Stomach (tissue), 8 donors: ENCODE measurements at regions not wholly inside any gene's neighbourhood (a gene's known extent, or its start where the extent isn't known, plus 50 kb on each side); places are given as distances from the start of the nearest gene placed in this dataset.

ENCODE experiments used
- DNase-seq, 2 donors: peaks; one replicate each; pipeline versions ENCODE4 v3.0.0 to v3.0.0-alpha.2; 2013 to 2019
- H3K27ac ChIP-seq, 5 donors: fragments of 200-600 bp in 4 of 5; sonication (generic) in 4 of 5; one replicate each; pipeline ENCODE4 v1.5.1; 2013 to 2019; ENCODE audit warnings: mild to moderate bottlenecking in 1 of 5, moderate library complexity in 1 of 5
- H3K27me3 ChIP-seq, 3 donors: fragments of 200-600 bp; sonication (generic); one replicate each; pipeline ENCODE4 v1.5.1; 2017 to 2019; ENCODE audit warnings: mixed run types in 1 of 3
- H3K36me3 ChIP-seq, 4 donors: fragments of 200-600 bp; sonication (generic); 1 replicate in 3 of 4; 2 replicates in 1 of 4; pipeline ENCODE4 v1.5.1; 2016 to 2019
- H3K4me1 ChIP-seq, 4 donors: fragments of 200-600 bp; sonication (generic); one replicate each; pipeline ENCODE4 v1.5.1; 2016 to 2019
- H3K4me3 ChIP-seq, 4 donors: fragments of 200-600 bp; sonication (generic) in 3 of 4; one replicate each; pipeline ENCODE4 v1.5.1; 2016 to 2019; ENCODE audit warnings: mild to moderate bottlenecking in 1 of 4
- H3K9me3 ChIP-seq, 4 donors: fragments of 200-600 bp; sonication (generic); one replicate each; pipeline ENCODE4 v1.5.1; 2016 to 2019
- EP300 ChIP-seq: sonication (generic); formaldehyde crosslinking; IDR thresholded peaks from one replicate; pipeline ENCODE4 v1.6.1; 2017; ENCODE audit warnings: antibody characterized with exemption
- POLR2A ChIP-seq, 4 donors: fragments of 450-650 bp; IDR thresholded peaks; one replicate each; pipeline ENCODE4 v1.6.1; 2016; ENCODE audit warnings: antibody characterized with exemption in 4 of 4, control low read depth in 2 of 4, mild to moderate bottlenecking in 1 of 4, moderate library complexity in 1 of 4
- POLR2AphosphoS5 ChIP-seq, 3 donors: sonication (generic); formaldehyde crosslinking; IDR thresholded peaks; one replicate each; pipeline ENCODE4 v1.6.1; 2016; ENCODE audit warnings: antibody characterized with exemption in 3 of 3
- WGBS, 5 donors: extraction: QIAGEN DNeasy Blood & Tissue Kit in 3 of 5; methylation state at CpG; one replicate each; pipeline versions ENCODE4 v1.1.5 to v1.1.7; 2013 to 2018; 5-methylcytosine and 5-hydroxymethylcytosine counted together
- intact Hi-C: fragments of 100-400 bp; cut with DNase I; formaldehyde crosslinking; loops from one replicate; pipeline ENCODE4 v1.15.1; 2023; ENCODE audit warnings: low total_unique reads
- TF ChIP-seq, protein P1 (sequence below), 7 experiments: fragments of 450-650 bp in 4 of 7; fragments of 200-600 bp in 3 of 7; sonication (generic) in 3 of 7; IDR thresholded peaks; one replicate each; pipeline ENCODE4 v1.5.1; 2016 to 2019; ENCODE audit warnings: antibody characterized with exemption in 7 of 7, control low read depth in 2 of 7, mild to moderate bottlenecking in 1 of 7
- donor health status: healthy with polysubstance abuse.
- donor health status: Bipolar disorder and iron deficiency.
- donor health status: healthy.

DNA sequence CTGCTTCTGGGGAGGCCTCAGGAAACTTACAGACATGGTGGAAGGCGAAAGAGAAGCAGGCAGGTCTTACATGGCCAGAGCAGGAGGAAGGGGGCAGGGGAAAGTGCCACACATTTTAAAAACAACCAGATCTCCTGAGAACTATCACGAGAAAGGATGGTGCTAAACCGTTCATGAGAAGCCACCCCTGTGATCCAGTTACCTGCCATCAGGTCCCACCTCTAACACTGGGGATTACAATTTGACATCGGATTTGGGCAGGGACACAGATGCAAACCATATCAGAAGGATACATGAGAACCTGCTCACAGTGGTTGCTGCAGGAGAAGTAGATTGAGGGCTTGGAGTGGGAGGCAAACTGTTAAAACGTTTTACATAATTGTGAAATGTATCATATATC, 152.2 kb downstream of the ADAMTS15 start:
- no peaks in the 10 kb centered on the region for H3K9me3 ChIP-seq
- H3K27ac ChIP-seq = peak overlapping the region in 3 of 5 donors; percentile 22 to 66 (median 56)
- no peaks in the 10 kb centered on the region for H3K27me3 ChIP-seq
- peaks cover 0 to 22% (median 10%) of the 10 kb centered on the region in 4 donors for H3K4me1 ChIP-seq
- intact Hi-C loops = no loop called here
- H3K4me3 ChIP-seq = no peak overlapping the region
- DNase-seq = no peak
- 63 to 76% (median 75%) methylated on average over 5 of the region's 5 CpGs for WGBS, 5 donors
- TF ChIP-seq POLR2AphosphoS5 (IDR thresholded peaks at IDR 0.05) (no peak), POLR2A (IDR thresholded peaks at IDR 0.05) (no peak), EP300 (no peak)
- TF ChIP-seq, protein P1, sequence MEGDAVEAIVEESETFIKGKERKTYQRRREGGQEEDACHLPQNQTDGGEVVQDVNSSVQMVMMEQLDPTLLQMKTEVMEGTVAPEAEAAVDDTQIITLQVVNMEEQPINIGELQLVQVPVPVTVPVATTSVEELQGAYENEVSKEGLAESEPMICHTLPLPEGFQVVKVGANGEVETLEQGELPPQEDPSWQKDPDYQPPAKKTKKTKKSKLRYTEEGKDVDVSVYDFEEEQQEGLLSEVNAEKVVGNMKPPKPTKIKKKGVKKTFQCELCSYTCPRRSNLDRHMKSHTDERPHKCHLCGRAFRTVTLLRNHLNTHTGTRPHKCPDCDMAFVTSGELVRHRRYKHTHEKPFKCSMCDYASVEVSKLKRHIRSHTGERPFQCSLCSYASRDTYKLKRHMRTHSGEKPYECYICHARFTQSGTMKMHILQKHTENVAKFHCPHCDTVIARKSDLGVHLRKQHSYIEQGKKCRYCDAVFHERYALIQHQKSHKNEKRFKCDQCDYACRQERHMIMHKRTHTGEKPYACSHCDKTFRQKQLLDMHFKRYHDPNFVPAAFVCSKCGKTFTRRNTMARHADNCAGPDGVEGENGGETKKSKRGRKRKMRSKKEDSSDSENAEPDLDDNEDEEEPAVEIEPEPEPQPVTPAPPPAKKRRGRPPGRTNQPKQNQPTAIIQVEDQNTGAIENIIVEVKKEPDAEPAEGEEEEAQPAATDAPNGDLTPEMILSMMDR (IDR thresholded peaks at IDR 0.05) = no peak
- no peaks in the 10 kb centered on the region for H3K36me3 ChIP-seq

- Histone ChIP-seq H3K27ac (peak overlapping the region in 3 of 5 donors; percentile 22 to 66 (median 56)), H3K4me1 (peaks cover 0 to 22% (median 10%) of the 10 kb centered on the region in 4 donors), H3K9me3 (no peaks in the 10 kb centered on the region), H3K4me3 (no peak overlapping the region), H3K27me3 (no peaks in the 10 kb centered on the region), H3K36me3 (no peaks in the 10 kb centered on the region)
- 44 to 79% (median 59%) methylated on average over 8 of the region's 8 CpGs for WGBS, 5 donors
- peak; percentile 36 to 86 for DNase-seq
- intact Hi-C loops = no loop called here
- TF ChIP-seq, protein P1 (IDR thresholded peaks at IDR 0.05) = no peak
- TF ChIP-seq POLR2A (IDR thresholded peaks at IDR 0.05) (no peak), EP300 (peak; percentile 57), POLR2AphosphoS5 (IDR thresholded peaks at IDR 0.05) (peak; percentile 23 to 85 (median 39))
Observed at GRCh38 chr11:130601141-130601540, 152.7 kb downstream of the ADAMTS15 start.

DNA sequence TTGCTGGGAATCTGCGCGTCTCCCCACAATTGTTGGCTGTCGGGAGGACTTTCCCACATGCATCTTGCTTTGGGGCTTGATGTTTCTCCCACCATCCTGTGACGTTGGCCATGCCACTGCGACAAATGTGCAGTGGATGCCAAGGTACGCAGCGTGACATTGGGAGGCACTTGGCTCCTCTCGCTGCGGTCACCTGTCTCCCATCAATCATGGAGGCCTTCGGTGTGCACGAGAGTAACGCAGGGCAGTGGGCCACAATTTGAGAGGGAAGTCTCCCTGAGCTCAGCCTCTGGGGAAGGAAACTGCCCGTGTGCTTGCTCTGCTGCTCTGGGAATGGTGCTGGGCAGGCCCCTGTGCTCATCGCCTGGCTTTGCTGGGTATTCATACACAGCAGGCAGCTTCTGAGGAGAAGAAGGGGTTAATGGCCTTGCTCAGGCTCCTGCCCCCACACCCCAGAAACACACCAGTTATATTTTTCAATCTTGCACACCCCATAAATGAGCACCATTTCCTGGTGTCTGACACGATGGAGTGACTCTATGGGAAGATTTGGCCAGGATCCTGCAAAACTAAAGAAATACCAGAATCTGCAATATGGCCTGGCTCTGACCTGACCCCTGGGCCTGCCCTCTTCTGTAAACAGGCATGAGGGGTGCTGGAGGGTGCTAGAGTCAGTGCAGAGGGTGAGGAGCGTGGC, 153.5 kb downstream of the ADAMTS15 start:
- Histone ChIP-seq H3K27ac (peak overlapping the region in 3 of 5 donors; percentile 22 to 66 (median 56)), H3K9me3 (no peaks in the 10 kb centered on the region), H3K27me3 (no peaks in the 10 kb centered on the region), H3K4me1 (peaks cover 0 to 22% (median 10%) of the 10 kb centered on the region in 4 donors), H3K4me3 (no peak overlapping the region), H3K36me3 (no peaks in the 10 kb centered on the region)
- TF ChIP-seq EP300 (no peak), POLR2A (IDR thresholded peaks at IDR 0.05) (no peak), POLR2AphosphoS5 (IDR thresholded peaks at IDR 0.05) (no peak)
- TF ChIP-seq, protein P1 (IDR thresholded peaks at IDR 0.05) = no peak
- intact Hi-C loops = no loop called here
- DNase-seq = no peak
- 89 to 94% (median 92%) methylated on average over 16 of the region's 16 CpGs for WGBS, 5 donors

- TF ChIP-seq POLR2A (IDR thresholded peaks at IDR 0.05) (no peak), EP300 (no peak), POLR2AphosphoS5 (IDR thresholded peaks at IDR 0.05) (no peak)
- TF ChIP-seq, protein P1 (IDR thresholded peaks at IDR 0.05) = no peak
- WGBS, 5 donors = 69 to 74% (median 73%) methylated on average over 12 of the region's 12 CpGs
- Histone ChIP-seq H3K27me3 (no peaks in the 10 kb centered on the region), H3K4me1 (peaks cover 0 to 22% (median 10%) of the 10 kb centered on the region in 4 donors), H3K9me3 (no peaks in the 10 kb centered on the region), H3K36me3 (no peaks in the 10 kb centered on the region), H3K4me3 (no peak overlapping the region), H3K27ac (peak overlapping the region in 3 of 5 donors; percentile 25 to 66 (median 30))
- DNase-seq = no peak
- intact Hi-C loops = no loop called here
Observed at GRCh38 chr11:130602641-130603334, 154.3 kb downstream of the ADAMTS15 start.
